IPS DF 6.9 (cell line): ENCODE measurements at regions not wholly inside any gene's neighbourhood (a gene's known extent, or its start where the extent isn't known, plus 50 kb on each side); places are given as distances from the start of the nearest gene placed in this dataset.

Experiments
- DNase-seq: peaks from one replicate; pipeline ENCODE4 v3.0.0-alpha.2; 2013; ENCODE audit warnings: low read depth, low spot score
- H3K27ac ChIP-seq: one replicate; pipeline ENCODE4 v1.5.1; 2013; ENCODE audit warnings: low read length, control low read depth
- H3K27me3 ChIP-seq: 2 replicates; pipeline ENCODE4 v1.6.1; 2013; ENCODE audit warnings: mild to moderate bottlenecking, low read length; ENCODE audit not compliant: control insufficient read depth, insufficient read depth
- H3K36me3 ChIP-seq: 2 replicates; pipeline ENCODE4 v1.6.1; 2013; ENCODE audit warnings: low read length; ENCODE audit not compliant: control insufficient read depth, insufficient read depth
- H3K4me1 ChIP-seq: 2 replicates; pipeline ENCODE4 v1.6.1; 2013; ENCODE audit warnings: low read length; ENCODE audit not compliant: control insufficient read depth, insufficient read depth
- H3K4me3 ChIP-seq: 2 replicates; pipeline ENCODE4 v1.5.1; 2013; ENCODE audit warnings: mild to moderate bottlenecking, low read length
- H3K9me3 ChIP-seq: 2 replicates; pipeline ENCODE4 v1.6.1; 2013; ENCODE audit warnings: low read length, inconsistent platforms; ENCODE audit not compliant: control insufficient read depth, insufficient read depth
- WGBS: extraction: QIAGEN DNeasy Blood & Tissue Kit; methylation state at CpG from one replicate; pipeline ENCODE4 v1.1.7; 2013; ENCODE audit warnings: mixed read lengths, missing lambda C conversion rate; ENCODE audit not compliant: insufficient read length, insufficient coverage; 5-methylcytosine and 5-hydroxymethylcytosine counted together

DNA sequence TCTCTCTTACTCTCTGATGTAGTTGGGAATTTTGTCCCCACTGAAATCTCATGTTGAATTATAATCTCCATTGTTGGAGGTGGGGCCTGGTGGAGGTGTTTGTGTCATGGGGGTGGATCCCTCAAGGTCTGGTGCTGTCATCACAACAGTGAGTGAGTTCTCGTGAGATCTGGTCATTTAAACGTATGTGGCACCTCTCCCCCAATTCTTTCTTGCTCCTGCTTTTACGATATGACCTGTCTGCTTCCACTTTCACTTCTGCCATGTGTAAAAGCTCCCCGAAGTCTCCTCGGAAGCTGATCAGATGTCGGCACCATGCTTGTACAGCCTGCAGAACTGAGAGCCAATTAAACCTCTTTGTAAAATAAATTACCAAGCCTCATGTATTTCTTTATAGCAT, 337.8 kb upstream of the CDH2 start:
- Histone ChIP-seq H3K9me3 (no peaks in the 10 kb centered on the region), H3K27ac (no peak overlapping the region), H3K36me3 (no peaks in the 10 kb centered on the region), H3K27me3 (no peaks in the 10 kb centered on the region), H3K4me1 (0 out of 2 replicates have a peak, but pooled peaks cover 2% of the 10 kb centered on the region), H3K4me3 (no peak overlapping the region)
- DNase-seq, result no peak
- no CpG with 5 or more reads among the region's 6 CpGs for WGBS

DNA sequence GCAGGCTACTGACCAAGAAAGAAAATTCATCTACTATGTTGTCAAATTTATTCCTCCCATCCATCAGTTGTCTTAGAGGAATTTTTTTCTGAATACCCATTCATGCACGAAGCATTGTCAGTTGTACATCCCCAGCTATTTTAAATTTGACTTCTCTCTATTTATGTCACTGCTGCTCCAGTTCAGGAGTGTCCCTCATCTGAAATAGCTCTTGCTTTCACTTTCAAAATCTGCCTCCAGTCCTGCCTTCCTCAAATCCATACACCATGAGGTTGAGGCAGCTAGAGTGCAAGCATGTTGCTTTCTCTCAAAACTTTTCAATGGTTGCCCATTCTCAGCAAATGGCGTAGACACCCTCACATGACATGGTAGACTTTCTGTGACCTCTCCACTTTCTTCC, 335.4 kb upstream of the CDH2 start:
- Histone ChIP-seq H3K9me3 (no peaks in the 10 kb centered on the region), H3K27ac (no peak overlapping the region), H3K27me3 (no peaks in the 10 kb centered on the region), H3K4me3 (no peak overlapping the region), H3K4me1 (0 out of 2 replicates have a peak, but pooled peaks cover 2% of the 10 kb centered on the region), H3K36me3 (no peaks in the 10 kb centered on the region)
- no peak for DNase-seq
- WGBS, result no CpG with 5 or more reads among the region's 2 CpGs

DNA sequence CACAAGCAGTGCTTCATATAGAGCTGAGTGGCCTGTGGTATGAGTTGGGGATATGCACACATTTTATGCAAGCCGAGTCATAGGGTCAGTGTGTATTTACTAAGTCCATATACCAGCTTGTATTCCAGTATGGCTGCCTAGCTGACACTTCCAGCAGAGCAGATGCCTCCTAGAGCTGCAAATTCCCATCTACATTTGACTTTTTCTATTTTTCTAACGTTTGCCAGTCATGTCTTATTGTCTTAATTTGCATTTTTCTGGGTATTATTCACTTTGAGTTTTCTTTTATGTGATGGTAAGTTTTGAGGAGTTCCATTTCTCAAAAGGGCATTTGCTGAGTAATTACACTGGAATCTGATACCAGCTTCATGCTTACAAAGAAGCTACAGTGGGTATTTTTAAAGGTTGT, 334.5 kb upstream of the CDH2 start:
- no peak for DNase-seq
- WGBS, result no CpG with 5 or more reads among the region's 2 CpGs
- Histone ChIP-seq H3K4me3 (no peak overlapping the region), H3K4me1 (0 out of 2 replicates have a peak, but pooled peaks cover 2% of the 10 kb centered on the region), H3K9me3 (no peaks in the 10 kb centered on the region), H3K36me3 (no peaks in the 10 kb centered on the region), H3K27me3 (no peaks in the 10 kb centered on the region), H3K27ac (no peak overlapping the region)

DNA sequence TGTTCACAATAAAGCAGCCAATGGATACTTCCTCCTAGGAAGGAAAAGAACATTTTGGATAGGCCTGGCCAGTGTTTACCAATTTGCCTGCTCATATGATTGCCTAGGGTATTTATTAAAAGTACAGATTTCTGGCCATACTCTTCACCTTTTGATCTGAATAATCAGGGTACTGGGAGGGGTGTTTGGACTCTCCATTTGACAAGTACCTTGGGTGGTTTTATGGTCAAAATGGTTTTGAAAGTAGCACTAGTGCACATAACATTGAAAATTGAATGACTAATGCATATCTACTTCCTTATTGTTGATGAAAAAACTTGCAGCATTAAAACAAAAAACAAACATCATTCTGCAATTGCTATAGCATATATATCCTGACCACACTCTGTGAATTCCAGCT, 333.3 kb upstream of the CDH2 start:
- DNase-seq, result no peak
- no peaks in the 10 kb centered on the region for H3K36me3 ChIP-seq
- H3K9me3 ChIP-seq, result no peaks in the 10 kb centered on the region
- no peak overlapping the region for H3K27ac ChIP-seq
- 0 out of 2 replicates have a peak, but pooled peaks cover 2% of the 10 kb centered on the region for H3K4me1 ChIP-seq
- no peaks in the 10 kb centered on the region for H3K27me3 ChIP-seq
- no peak overlapping the region for H3K4me3 ChIP-seq

DNA sequence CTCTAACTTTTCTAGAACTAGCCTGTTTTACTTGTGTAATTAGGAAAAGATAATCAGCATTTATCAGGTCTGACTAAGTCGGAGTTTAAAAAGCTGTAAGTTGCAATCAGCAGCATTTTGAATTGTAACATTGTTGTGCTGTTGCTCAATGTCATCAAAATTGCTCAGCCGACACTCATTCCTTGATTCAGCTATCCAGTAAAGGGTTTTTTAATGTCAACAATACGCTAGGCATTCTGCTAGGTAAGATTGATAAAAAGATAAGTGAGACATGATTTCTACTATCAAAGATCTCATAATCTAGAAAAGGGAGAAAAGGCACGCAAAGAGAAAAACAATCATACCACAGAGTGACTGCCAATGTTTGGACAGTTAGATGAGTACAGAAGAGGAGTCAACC, 327.1 kb upstream of the CDH2 start:
- WGBS, result no CpG with 5 or more reads among the region's 4 CpGs
- no peaks in the 10 kb centered on the region for H3K27me3 ChIP-seq

DNA sequence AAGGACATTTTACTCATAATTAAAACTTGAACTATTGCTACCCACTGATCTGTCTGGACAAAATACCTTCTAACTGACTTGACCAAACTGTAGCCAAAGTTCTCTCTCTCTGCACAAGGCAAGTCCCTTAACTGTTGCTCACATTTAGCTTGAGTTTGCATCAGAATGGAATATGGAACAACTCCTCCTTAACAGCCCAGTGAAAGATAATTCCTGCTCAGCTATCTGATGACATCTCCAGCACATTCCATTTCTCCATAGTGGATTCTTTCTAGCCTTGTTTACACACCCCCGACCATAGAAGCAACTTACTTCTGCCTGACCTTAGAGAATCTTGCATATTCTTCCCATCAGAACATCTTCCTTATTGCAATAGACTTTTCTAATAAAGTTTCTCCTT, 317.2 kb upstream of the CDH2 start:
- Histone ChIP-seq H3K4me1 (no peaks in the 10 kb centered on the region), H3K36me3 (no peaks in the 10 kb centered on the region), H3K9me3 (no peaks in the 10 kb centered on the region), H3K27ac (no peak overlapping the region), H3K4me3 (no peak overlapping the region), H3K27me3 (no peaks in the 10 kb centered on the region)
- no CpG with 5 or more reads among the region's 1 CpG for WGBS
- no peak for DNase-seq

More for the DNA sequence above, 327.1 kb upstream of the CDH2 start:
- no peak for DNase-seq
- Histone ChIP-seq H3K9me3 (no peaks in the 10 kb centered on the region), H3K4me1 (no peaks in the 10 kb centered on the region), H3K36me3 (no peaks in the 10 kb centered on the region), H3K27ac (no peak overlapping the region), H3K4me3 (no peak overlapping the region)

DNA sequence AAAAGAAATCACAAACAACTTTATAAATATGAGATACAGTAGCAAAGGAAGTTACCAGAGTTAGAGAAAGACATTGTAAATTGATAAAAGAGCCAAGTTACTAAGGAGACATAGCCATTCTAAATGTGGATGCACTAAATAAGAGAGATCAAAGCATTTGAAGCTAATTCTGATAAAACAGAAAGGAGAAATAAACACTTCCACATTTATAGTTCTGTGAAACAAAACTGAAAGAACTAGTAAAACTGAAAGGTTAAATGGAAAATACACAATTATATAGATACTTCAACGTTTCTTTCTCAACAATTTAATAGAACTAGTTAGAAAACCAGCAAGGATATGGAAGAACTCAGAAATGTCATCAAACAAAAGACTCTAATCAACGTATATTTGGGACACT, 309.0 kb upstream of the CDH2 start:
- H3K36me3 ChIP-seq, result no peaks in the 10 kb centered on the region
- no peak overlapping the region for H3K27ac ChIP-seq
- H3K4me1 ChIP-seq, result no peaks in the 10 kb centered on the region
- WGBS, result no CpG with 5 or more reads among the region's 2 CpGs
- H3K4me3 ChIP-seq, result no peak overlapping the region
- no peaks in the 10 kb centered on the region for H3K27me3 ChIP-seq
- H3K9me3 ChIP-seq, result no peaks in the 10 kb centered on the region
- DNase-seq, result no peak

DNA sequence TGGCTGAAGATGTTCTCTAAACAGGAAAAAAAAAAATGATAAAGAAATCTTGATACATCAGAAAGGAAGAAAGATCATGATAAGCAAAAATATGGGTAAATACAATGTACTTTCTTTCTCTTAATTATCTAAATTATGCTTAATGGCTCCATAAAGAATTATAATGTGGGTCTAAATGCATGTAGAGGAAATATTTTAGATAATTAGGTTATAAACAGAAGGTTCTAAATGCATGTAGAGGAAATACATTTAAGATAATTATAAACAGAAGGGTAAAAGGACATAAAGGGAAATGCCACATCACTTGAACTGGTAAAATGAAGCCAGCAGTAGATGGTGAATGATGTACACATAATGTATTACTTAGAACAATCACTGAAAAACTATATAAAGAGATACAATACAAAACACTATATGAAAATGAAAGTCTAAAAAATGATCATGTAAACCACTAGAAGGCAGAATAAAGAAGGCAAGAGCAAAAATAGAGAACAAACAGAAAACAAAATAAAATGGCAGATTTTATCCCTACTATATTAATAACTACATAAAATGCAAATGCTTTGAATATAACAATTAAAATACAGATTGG, 308.4 kb upstream of the CDH2 start:
- H3K36me3 ChIP-seq, result no peaks in the 10 kb centered on the region

DNA sequence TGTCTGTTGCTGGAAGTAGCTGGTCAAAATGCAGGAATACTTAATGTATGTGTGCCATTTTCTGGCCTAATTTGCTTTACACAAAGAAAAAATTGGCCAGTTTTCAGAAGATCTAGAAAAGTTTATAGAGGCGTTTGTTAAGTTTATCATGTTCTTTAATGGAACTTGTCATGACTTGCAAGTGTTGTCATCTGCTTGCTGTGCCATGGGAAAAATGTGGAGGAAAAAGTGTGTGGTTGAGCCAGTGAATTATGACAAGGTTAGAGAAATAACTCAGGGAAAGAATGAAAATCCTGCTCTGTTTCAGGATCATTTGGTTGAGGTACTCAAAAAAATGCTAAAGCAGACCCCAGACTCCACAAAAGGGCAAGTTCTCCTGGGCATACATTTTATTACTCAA, 301.6 kb upstream of the CDH2 start:
- no peaks in the 10 kb centered on the region for H3K36me3 ChIP-seq
- no CpG with 5 or more reads among the region's 1 CpG for WGBS

More for the DNA sequence above, 308.4 kb upstream of the CDH2 start:
- H3K9me3 ChIP-seq, result no peaks in the 10 kb centered on the region
- H3K4me1 ChIP-seq, result no peaks in the 10 kb centered on the region
- DNase-seq, result no peak
- no peaks in the 10 kb centered on the region for H3K27me3 ChIP-seq
- no peak overlapping the region for H3K4me3 ChIP-seq
- H3K27ac ChIP-seq, result no peak overlapping the region

DNA sequence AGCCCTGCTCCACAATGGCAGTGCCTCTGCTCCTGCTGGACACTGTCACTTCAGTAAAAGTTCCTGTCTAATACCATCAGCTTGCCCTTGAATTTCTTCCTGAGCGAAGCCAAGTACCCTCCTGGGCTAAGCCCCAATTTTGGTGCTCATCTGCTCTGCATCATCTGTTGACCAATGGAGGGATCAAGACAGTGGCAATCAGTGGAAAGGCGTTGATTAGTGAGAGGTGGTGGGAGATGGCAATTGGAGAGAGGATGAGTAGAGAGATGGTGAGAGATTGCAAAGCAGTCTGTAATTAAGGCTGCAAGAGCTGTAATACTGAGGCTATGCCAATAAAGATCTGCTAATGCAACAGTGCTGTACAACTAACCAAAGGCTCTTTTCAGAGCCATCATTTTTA, 299.4 kb upstream of the CDH2 start:
- Histone ChIP-seq H3K27me3 (no peaks in the 10 kb centered on the region), H3K4me1 (no peaks in the 10 kb centered on the region; the same call in 1 of the 2 replicates), H3K4me3 (no peak overlapping the region), H3K27ac (no peak overlapping the region), H3K9me3 (no peaks in the 10 kb centered on the region), H3K36me3 (no peaks in the 10 kb centered on the region)
- no peak for DNase-seq
- WGBS, result 100% methylated on average over 1 of the region's 2 CpGs

More for the DNA sequence above, 301.6 kb upstream of the CDH2 start:
- DNase-seq, result no peak
- H3K4me1 ChIP-seq, result no peaks in the 10 kb centered on the region
- no peak overlapping the region for H3K4me3 ChIP-seq
- no peaks in the 10 kb centered on the region for H3K27me3 ChIP-seq
- no peaks in the 10 kb centered on the region for H3K9me3 ChIP-seq
- no peak overlapping the region for H3K27ac ChIP-seq

DNA sequence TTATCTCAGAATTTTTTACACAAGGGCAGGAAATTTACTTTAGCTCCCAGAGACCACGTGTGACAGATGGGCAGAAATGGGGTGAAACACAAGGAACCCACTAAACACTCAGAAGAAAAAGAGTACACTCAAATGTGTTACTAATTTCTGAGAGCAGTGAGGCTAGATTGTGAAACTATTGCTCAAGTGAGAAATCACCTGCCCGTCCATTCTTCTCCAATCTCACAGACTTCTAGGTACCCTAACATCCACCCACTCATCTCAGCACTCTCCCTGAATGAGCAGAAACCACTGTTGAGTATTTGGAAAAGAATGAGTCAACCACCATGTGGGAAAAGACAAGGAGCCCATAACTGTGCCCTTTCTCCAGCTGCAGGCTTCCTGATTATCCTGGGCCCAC, 293.0 kb upstream of the CDH2 start:
- H3K27ac ChIP-seq, result no peak overlapping the region
- H3K36me3 ChIP-seq, result no peaks in the 10 kb centered on the region
- no CpG with 5 or more reads among the region's 2 CpGs for WGBS
- no peak for DNase-seq
- H3K4me3 ChIP-seq, result no peak overlapping the region
- H3K9me3 ChIP-seq, result no peaks in the 10 kb centered on the region
- no peaks in the 10 kb centered on the region for H3K27me3 ChIP-seq
- no peaks in the 10 kb centered on the region; the same call in 1 of the 2 replicates for H3K4me1 ChIP-seq
